ENCODE measurements at regions not wholly inside any gene's neighbourhood (a gene's known extent, or its start where the extent isn't known, plus 50 kb on each side); places are given as distances from the start of the nearest gene placed in this dataset.

DNA sequence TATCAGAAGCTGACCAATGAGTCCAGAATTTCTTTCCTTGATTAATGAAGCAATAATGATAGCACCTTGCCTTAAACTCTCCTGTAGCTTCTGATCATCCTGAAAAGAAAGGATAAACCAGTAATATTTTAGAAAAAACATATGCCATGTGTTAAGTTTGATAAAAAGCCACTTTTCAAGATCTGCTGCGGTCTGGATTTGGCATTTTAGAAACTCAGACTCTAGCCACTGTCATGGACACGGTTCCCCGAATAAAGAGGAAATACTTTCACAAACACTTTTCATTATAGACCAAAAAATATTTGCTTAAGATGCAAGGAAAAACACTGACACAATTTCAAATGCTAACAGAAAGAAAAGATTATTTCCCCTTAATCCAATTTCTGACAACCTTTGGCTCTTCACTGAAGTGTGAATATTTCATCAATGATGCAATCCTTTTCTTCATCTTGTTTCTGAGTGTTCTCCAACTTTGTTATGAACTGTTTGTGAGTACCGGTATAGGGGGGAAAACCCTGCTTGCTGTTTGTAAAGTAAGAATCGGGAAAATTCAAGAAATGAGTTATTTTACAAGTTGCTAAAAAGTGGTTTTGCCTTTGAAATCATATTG, 329.5 kb downstream of the CRPPA start:
- TF ChIP-seq, protein P1, sequence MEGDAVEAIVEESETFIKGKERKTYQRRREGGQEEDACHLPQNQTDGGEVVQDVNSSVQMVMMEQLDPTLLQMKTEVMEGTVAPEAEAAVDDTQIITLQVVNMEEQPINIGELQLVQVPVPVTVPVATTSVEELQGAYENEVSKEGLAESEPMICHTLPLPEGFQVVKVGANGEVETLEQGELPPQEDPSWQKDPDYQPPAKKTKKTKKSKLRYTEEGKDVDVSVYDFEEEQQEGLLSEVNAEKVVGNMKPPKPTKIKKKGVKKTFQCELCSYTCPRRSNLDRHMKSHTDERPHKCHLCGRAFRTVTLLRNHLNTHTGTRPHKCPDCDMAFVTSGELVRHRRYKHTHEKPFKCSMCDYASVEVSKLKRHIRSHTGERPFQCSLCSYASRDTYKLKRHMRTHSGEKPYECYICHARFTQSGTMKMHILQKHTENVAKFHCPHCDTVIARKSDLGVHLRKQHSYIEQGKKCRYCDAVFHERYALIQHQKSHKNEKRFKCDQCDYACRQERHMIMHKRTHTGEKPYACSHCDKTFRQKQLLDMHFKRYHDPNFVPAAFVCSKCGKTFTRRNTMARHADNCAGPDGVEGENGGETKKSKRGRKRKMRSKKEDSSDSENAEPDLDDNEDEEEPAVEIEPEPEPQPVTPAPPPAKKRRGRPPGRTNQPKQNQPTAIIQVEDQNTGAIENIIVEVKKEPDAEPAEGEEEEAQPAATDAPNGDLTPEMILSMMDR (IDR thresholded peaks at IDR 0.05), result no peak
- TF ChIP-seq POLR2A (IDR thresholded peaks at IDR 0.05), result no peak

Measured in thyroid gland (tissue), 4 donors.